SU-DHL-6 (cell line): ENCODE measurements at regions not wholly inside any gene's neighbourhood (a gene's known extent, or its start where the extent isn't known, plus 50 kb on each side); places are given as distances from the start of the nearest gene placed in this dataset.

ENCODE experiments used
- H2AFZ ChIP-seq: fragments of 200-600 bp; sonication (generic); 2 replicates; pipeline ENCODE4 v1.6.1; 2014; ENCODE audit warnings: low read depth, mild to moderate bottlenecking, moderate library complexity, mixed read lengths, antibody characterized with exemption, low read length; ENCODE audit not compliant: severe bottlenecking
- H3F3A ChIP-seq: fragments of 200-600 bp; shearing (Covaris generic); 2 replicates; pipeline ENCODE4 v1.6.0; 2016; ENCODE audit warnings: antibody characterized with exemption, mild to moderate bottlenecking; ENCODE audit not compliant: insufficient read depth
- H3K27ac ChIP-seq: fragments of 200-600 bp; sonication (generic); 2 replicates; pipeline ENCODE4 v1.5.1; 2016; ENCODE audit warnings: low read depth, mild to moderate bottlenecking, low read length, moderate library complexity, mixed read lengths
- H3K27me3 ChIP-seq: fragments of 200-600 bp; sonication (generic), shearing (Covaris generic); 2 replicates; pipeline ENCODE4 v1.6.0; 2014; ENCODE audit warnings: mild to moderate bottlenecking, low read length
- H3K36me3 ChIP-seq: fragments of 200-600 bp; sonication (generic); 2 replicates; pipeline ENCODE4 v1.6.1; 2014; ENCODE audit warnings: mild to moderate bottlenecking, low read length, mixed read lengths
- H3K4me2 ChIP-seq: fragments of 300-600, 200-600 bp; shearing (Covaris generic), sonication (generic); 2 replicates; pipeline ENCODE4 v1.6.0; 2014; ENCODE audit warnings: low read length, low read depth, mild to moderate bottlenecking; ENCODE audit not compliant: poor library complexity, severe bottlenecking
- H3K4me3 ChIP-seq: fragments of 200-600 bp; sonication (generic); 2 replicates; pipeline ENCODE4 v1.5.1; 2014; ENCODE audit warnings: antibody characterized with exemption, low read length, mild to moderate bottlenecking, mixed read lengths; ENCODE audit not compliant: insufficient read depth, poor library complexity, severe bottlenecking
- H3K79me2 ChIP-seq: fragments of 200-600 bp; sonication (generic); 2 replicates; pipeline ENCODE4 v1.6.1; 2014; ENCODE audit warnings: mild to moderate bottlenecking, low read length, moderate library complexity; ENCODE audit not compliant: insufficient read depth
- H3K9ac ChIP-seq: fragments of 200-600 bp; sonication (generic); 2 replicates; pipeline ENCODE4 v1.7.0; 2014; ENCODE audit warnings: mild to moderate bottlenecking, low read length
- H3K9me2 ChIP-seq: fragments of 200-600 bp; sonication (generic); replicated peaks from 2 replicates; pipeline ENCODE4 v1.6.1; 2014; ENCODE audit warnings: low read length; ENCODE audit not compliant: insufficient read depth
- H3K9me3 ChIP-seq: fragments of 200-600 bp; sonication (generic); 2 replicates; pipeline ENCODE4 v1.6.1; 2014; ENCODE audit warnings: low read length, mixed read lengths; ENCODE audit not compliant: insufficient read depth
- H4K20me1 ChIP-seq: fragments of 200-600 bp; sonication (generic); 2 replicates; pipeline ENCODE4 v1.6.1; 2014; ENCODE audit warnings: low read depth, mild to moderate bottlenecking, antibody characterized with exemption, low read length, moderate library complexity, mixed read lengths
- CTCF ChIP-seq: fragments of 200-600 bp; sonication (generic); IDR thresholded peaks from one replicate; pipeline ENCODE4 v1.5.1; 2017; ENCODE audit warnings: antibody characterized with exemption, mild to moderate bottlenecking, low read length, moderate library complexity; ENCODE audit not compliant: insufficient read depth, poor library complexity, severe bottlenecking
- EZH2phosphoT487 ChIP-seq: fragments of 200-600 bp; sonication (generic), shearing (Covaris generic); conservative IDR thresholded peaks from 2 replicates; pipeline ENCODE4 v1.6.1; 2018; ENCODE audit warnings: mild to moderate bottlenecking, antibody characterized with exemption, low read length, moderate library complexity, mixed read lengths

- no peaks in the 10 kb centered on the region for H3K79me2 ChIP-seq
- no peaks in the 10 kb centered on the region for H3K36me3 ChIP-seq
- 0 out of 2 replicates have a peak, but pooled peaks cover 5% of the 10 kb centered on the region for H3F3A ChIP-seq
- no peak overlapping the region for H3K4me3 ChIP-seq
- no peak overlapping the region for H2AFZ ChIP-seq
- no peak overlapping the region for H3K9ac ChIP-seq
- H3K9me2 ChIP-seq, result no peaks in the 10 kb centered on the region
- H3K4me2 ChIP-seq, result no peak overlapping the region
- TF ChIP-seq EZH2phosphoT487 (no peak), CTCF (no peak)
- H3K27me3 ChIP-seq, result no peaks in the 10 kb centered on the region
- peak overlapping the region; percentile 54 for H3K27ac ChIP-seq
- no peaks in the 10 kb centered on the region for H4K20me1 ChIP-seq
- no peaks in the 10 kb centered on the region for H3K9me3 ChIP-seq
Measured at GRCh38 chr4:153109296-153109849, 94.9 kb upstream of the TRIM2 start.

- TF ChIP-seq EZH2phosphoT487 (no peak), CTCF (no peak)
- H3K4me2 ChIP-seq, result no peak overlapping the region
- no peaks in the 10 kb centered on the region for H3K9me2 ChIP-seq
- peak overlapping the region; percentile 54 for H3K27ac ChIP-seq
- no peaks in the 10 kb centered on the region for H4K20me1 ChIP-seq
- no peak overlapping the region for H3K4me3 ChIP-seq
- 0 out of 2 replicates have a peak, but pooled peaks cover 5% of the 10 kb centered on the region for H3F3A ChIP-seq
- no peaks in the 10 kb centered on the region for H3K27me3 ChIP-seq
- H2AFZ ChIP-seq, result no peak overlapping the region
- no peaks in the 10 kb centered on the region for H3K36me3 ChIP-seq
- no peaks in the 10 kb centered on the region for H3K79me2 ChIP-seq
- H3K9ac ChIP-seq, result no peak overlapping the region
- H3K9me3 ChIP-seq, result no peaks in the 10 kb centered on the region
Measured at GRCh38 chr4:153110739-153111138, 93.5 kb upstream of the TRIM2 start.

- Histone ChIP-seq H3K9ac (no peak overlapping the region), H3K27me3 (no peaks in the 10 kb centered on the region), H3K79me2 (no peaks in the 10 kb centered on the region), H3K36me3 (no peaks in the 10 kb centered on the region), H3K9me3 (no peaks in the 10 kb centered on the region), H2AFZ (no peak overlapping the region), H3K27ac (peak overlapping the region; percentile 54), H4K20me1 (no peaks in the 10 kb centered on the region), H3K4me3 (no peak overlapping the region), H3K9me2 (no peaks in the 10 kb centered on the region), H3K4me2 (peak overlapping the region; percentile 1), H3F3A (0 out of 2 replicates have a peak, but pooled peaks cover 5% of the 10 kb centered on the region)
- TF ChIP-seq CTCF (no peak), EZH2phosphoT487 (no peak)
Measured at GRCh38 chr4:153111426-153112040, 92.7 kb upstream of the TRIM2 start.
